GM19395 (cell line): ENCODE measurements at regions not wholly inside any gene's neighbourhood (a gene's known extent, or its start where the extent isn't known, plus 50 kb on each side); places are given as distances from the start of the nearest gene placed in this dataset.
A peak's percentile ranks its signal among the peaks of the same experiment; 100 is the strongest.

Source experiments
- ATAC-seq: cut with Tn5 transposase; IDR thresholded peaks from one replicate; pipeline ENCODE4 v1.9.1; 2021; ENCODE audit warnings: mild to moderate bottlenecking, moderate library complexity; ENCODE audit not compliant: unreplicated experiment

DNA sequence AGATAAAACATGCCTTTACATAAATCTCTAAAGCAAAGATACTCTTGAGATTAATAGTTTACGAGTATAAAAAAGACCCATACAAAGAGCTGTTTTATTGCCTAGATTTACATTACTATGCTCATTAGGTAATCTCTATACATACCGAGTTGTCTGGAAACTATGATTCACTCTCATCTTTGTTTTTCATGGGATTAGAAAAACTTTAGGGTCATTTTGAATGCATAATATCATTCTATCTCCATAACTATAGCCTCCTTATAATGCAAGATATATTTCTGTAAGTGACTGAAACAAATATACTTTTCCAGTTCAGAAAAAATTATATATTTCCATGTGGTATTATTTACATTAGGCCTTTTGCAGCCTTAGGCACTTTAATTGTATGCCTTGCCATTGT is 1088.7 kb upstream of the ARRDC3 start:
- no peak for ATAC-seq

- no peak for ATAC-seq
Measured at GRCh38 chr5:92470770-92471169, 1087.7 kb upstream of the ARRDC3 start.

DNA sequence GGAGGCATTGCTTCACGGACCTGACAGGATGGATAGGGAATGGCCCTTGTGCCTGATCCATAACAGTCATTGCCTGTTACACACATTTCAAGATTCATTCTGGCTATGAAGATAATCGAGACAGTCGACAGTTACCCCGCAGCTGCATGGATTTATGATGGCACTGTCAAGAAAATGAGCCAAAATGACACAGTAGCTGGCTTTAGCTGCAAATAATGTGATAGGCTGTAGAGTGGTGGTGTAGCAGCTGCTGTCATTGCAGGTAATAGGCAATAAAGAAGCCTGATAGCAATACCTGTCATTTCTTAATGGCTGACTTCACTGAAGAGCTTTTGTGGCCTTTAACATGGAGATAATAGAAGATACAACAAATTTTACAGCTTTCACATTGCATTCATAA is 1085.2 kb upstream of the ARRDC3 start:
- ATAC-seq = no peak

DNA sequence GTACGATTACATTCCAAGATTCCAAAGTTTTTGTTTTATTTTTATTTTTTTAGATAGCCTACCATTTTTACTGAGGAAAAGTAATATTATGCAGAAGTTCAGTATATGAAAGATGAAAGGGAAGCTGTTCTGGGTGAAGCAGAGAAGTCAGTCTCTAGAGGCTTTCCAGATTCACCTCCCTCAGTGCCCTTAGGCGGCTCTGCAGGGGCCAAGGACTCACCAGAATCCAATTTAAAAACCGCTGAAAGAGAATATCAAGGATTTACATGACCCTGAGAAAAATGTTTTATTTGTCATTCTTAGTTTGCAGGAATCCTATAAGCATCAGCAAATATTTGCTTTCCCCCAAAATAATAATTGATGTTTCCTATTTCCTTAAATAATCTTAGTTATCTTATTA is 1084.6 kb upstream of the ARRDC3 start:
- no peak for ATAC-seq

DNA sequence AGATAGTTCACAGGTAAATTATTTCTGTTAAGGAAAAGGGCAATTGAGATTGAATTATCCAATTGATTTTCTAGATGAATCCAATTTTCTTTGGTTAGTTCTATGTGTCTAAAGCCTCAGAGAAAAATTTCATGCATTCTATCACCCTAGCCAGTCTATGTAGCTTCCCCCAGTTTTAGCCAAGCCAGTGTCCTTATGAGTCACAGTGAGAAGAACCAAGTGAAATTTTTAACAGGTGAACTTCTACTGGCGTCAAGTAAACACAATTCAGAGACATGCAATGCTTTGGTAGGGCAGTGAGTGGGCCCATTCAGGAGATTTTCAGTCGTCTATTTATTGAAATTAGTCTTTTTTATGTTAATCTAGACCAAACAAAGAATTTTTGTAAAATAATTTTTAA is 1077.4 kb upstream of the ARRDC3 start:
- peak; percentile 66 for ATAC-seq

DNA sequence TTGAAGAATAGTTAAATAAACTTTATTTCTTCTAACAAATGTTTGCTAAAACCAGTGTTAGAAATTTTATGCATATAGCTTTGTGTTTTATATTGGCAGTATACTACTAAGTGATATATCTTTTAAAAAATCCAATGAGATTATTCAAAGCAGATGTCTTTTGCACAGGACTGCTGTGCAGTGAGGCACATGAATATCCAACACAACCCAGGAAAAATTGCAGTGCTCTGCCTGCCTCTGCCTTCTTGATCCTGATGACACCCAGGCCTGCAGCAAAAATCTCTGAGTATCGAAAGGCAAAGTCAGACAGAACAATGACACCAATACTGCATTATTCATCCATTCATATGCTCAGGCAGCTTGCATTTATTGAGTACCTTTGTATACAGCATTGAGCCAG is 1076.5 kb upstream of the ARRDC3 start:
- no peak for ATAC-seq

- peak; percentile 100 for ATAC-seq
Measured at GRCh38 chr5:92455011-92455410, 1071.9 kb upstream of the ARRDC3 start.

DNA sequence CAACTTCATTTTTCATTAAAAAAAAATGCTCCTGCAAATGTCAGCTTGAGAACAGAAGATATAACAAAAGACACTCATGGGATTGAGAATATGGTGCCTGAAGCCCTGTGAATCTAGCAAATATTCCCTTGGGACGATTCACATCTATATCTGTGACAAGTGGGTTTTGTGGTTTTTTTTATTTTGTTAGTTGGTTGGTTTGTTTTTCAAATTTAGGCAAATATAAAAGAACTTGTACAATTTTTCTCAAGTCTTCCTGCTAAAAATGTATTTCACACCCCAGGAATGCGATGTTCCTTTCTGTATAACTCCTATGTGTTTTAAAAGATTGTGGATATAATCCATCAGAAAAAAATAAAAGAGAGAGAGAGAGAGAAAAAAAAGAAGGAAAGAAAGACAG is 1061.8 kb upstream of the ARRDC3 start:
- no peak for ATAC-seq

GRCh38 chr5:92435781-92436180 is 1052.7 kb upstream of the ARRDC3 start:
- no peak for ATAC-seq

GRCh38 chr5:92429646-92430045 is 1046.5 kb upstream of the ARRDC3 start:
- ATAC-seq = no peak

GRCh38 chr5:92428415-92428814 is 1045.3 kb upstream of the ARRDC3 start:
- ATAC-seq = no peak

DNA sequence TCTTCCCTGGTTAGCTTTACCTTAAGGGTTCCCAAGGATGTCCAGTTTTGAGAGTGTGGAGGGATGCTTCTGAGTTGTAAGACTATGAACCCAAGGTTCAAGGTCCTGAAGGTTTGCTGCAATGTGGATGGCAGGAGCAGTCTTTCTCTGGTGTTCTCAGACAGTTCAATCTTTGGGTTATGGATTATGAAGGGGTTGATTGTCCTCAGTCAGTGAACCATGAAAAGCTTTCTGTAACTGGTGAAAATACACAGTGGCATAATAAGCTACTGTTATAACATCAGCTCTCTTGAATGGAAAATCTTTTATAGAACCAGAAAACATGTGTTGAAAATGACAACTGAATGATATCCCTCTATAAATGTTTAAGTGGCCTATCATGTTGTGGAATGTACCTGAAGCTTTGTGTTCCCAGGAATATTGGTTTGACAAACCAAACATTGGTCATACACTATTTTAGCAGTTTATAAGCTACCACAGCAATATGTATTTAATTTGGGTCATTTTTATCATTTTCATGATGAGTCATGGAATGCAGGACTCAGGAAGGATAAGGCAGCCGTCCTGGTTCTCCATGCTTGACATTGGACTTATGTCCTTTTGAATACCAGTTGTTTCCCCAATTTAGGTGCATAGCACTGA is 1041.8 kb upstream of the ARRDC3 start:
- ATAC-seq = no peak

GRCh38 chr5:92421942-92422341 is 1038.8 kb upstream of the ARRDC3 start:
- ATAC-seq = no peak

- ATAC-seq = no peak
Measured at GRCh38 chr5:92421196-92421595, 1038.1 kb upstream of the ARRDC3 start.

- ATAC-seq = no peak
Measured at GRCh38 chr5:92419261-92419660, 1036.1 kb upstream of the ARRDC3 start.

DNA sequence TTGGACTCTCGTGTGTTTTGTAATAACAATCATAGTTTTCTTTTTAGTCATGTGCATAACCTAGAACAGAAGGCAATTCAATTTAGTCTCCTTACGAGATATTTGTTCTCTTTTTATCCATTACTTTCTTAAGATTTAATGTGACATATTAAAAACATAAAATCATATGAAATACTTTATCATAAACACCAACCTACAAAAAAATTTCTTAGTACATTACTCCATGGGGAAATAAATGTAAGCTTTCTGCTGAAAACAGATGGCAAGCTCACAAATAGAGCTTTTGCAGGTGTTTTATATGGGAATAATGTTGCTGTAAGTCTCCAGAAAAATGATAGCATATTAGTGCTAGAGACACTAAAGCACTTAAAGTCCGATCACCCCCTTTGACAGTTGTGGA is 1035.2 kb upstream of the ARRDC3 start:
- ATAC-seq = no peak

- no peak for ATAC-seq
Measured at GRCh38 chr5:92409134-92409533, 1026.0 kb upstream of the ARRDC3 start.

GRCh38 chr5:92402956-92403702 is 1020.0 kb upstream of the ARRDC3 start:
- no peak for ATAC-seq

DNA sequence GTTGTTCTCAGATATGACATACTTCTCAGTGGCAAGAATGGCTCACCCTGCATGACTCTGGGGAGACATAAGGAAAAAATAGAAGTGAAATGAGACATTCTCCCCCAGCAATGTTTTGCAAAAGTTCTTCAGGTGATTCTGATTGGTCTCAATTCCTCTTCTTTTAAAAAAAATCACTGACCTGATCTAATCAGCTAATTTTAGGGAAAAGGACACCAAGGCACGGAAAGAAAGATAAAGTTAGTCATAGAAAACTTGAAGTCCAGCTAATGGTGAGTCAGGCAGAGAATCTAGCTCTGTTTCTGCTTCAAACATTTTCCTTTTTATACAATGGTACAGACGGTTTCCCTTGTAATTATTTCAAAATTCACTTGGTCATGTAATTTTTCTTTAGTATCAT is 1018.9 kb upstream of the ARRDC3 start:
- no peak for ATAC-seq

DNA sequence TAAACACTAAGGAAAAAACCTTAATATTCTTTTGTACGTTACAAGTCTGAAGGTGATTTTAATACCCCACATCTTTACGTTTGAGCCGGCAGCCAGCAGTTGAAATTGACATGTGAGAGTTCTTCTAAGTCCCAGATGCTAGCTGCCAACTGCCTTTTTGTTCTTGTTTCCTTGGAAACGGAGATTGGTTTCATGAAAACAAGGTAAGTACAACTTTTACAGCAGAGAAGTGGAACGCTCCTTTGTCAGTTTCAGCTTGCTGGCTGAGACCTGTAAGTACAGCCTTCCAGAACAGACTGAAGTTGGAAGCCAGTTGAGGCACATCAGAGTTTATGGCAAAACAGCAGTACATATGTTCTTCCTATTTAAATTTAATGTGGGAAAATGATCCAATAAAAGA is 1018.4 kb upstream of the ARRDC3 start:
- no peak for ATAC-seq

DNA sequence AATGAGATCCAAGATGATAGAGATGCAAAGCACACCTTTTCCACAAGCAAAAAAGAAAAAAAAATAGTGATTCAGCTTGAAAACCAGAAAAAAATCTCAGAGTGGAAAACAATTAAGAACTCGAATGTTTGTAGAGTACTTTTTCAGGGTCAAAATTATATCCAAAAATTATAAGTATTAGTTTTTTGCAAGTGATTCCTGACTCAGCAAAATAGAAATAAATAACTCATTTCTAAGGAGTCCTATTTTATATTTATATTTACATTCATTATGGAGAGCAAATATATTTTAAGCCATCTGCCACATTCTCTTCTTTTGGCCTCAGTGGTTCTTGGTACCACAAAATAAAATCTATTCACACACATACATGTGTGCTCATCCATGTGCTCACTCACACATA is 1011.8 kb upstream of the ARRDC3 start:
- no peak for ATAC-seq

DNA sequence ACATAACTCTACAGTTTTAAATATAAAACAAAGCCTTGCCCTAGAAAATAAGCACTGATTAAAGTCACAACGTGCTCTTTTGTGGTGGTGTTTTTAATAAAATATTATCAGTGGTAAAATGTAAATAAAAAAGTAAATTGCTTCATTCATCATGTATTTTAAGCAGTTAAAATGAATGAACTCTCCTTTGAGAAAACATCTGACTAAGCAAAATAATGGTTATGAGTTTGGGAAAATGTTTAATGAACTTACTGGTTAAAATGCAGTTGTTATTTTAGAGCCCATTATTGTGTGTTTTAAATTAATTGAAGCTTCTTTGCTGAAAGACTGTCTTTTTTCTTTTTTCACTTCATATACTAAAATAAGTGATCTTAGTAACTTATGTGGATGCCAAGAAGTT is 1007.5 kb upstream of the ARRDC3 start:
- no peak for ATAC-seq
